Activated CD8-positive, alpha-beta memory T cell treated with anti-CD3 and anti-CD28 coated beads for 4 hours (primary cell): ENCODE measurements at regions not wholly inside any gene's neighbourhood (a gene's known extent, or its start where the extent isn't known, plus 50 kb on each side); places are given as distances from the start of the nearest gene placed in this dataset.

Experiments
- DNase-seq, 2 donors: peaks; one replicate each; pipeline ENCODE4 v3.0.0-alpha.2; 2020; ENCODE audit warnings: low read depth in 2 of 2

- no peak for DNase-seq
Observed at GRCh38 chr22:48569476-48570233, 1258.0 kb downstream of the BRD1 start.

- DNase-seq, result no peak
Observed at GRCh38 chr22:48568736-48569330, 1258.8 kb downstream of the BRD1 start.

- DNase-seq, result no peak
Observed at GRCh38 chr22:48567213-48567975, 1260.3 kb downstream of the BRD1 start.

- no peak for DNase-seq
Observed at GRCh38 chr22:48566741-48567140, 1260.9 kb downstream of the BRD1 start.

- no peak for DNase-seq
Observed at GRCh38 chr22:48565901-48566501, 1261.7 kb downstream of the BRD1 start.

- DNase-seq, result no peak
Observed at GRCh38 chr22:48564995-48565394, 1262.7 kb downstream of the BRD1 start.

- DNase-seq, result no peak
Observed at GRCh38 chr22:48563966-48564330, 1263.7 kb downstream of the BRD1 start.

- no peak for DNase-seq
Observed at GRCh38 chr22:48563118-48563965, 1264.3 kb downstream of the BRD1 start.

GRCh38 chr22:48561676-48562075 lies 1266.0 kb downstream of the BRD1 start:
- DNase-seq, result no peak

- DNase-seq, result no peak
Observed at GRCh38 chr22:48560836-48561235, 1266.8 kb downstream of the BRD1 start.

GRCh38 chr22:48560389-48560751 lies 1267.3 kb downstream of the BRD1 start:
- DNase-seq, result no peak

GRCh38 chr22:48559647-48560388 lies 1267.9 kb downstream of the BRD1 start:
- no peak for DNase-seq

- no peak for DNase-seq
Observed at GRCh38 chr22:48558606-48559402, 1268.9 kb downstream of the BRD1 start.

- DNase-seq, result no peak
Observed at GRCh38 chr22:48558016-48558415, 1269.7 kb downstream of the BRD1 start.

GRCh38 chr22:48557473-48557872 lies 1270.2 kb downstream of the BRD1 start:
- DNase-seq, result no peak

- DNase-seq, result no peak
Observed at GRCh38 chr22:48556751-48557150, 1270.9 kb downstream of the BRD1 start.

GRCh38 chr22:48556222-48556621 lies 1271.5 kb downstream of the BRD1 start:
- no peak for DNase-seq

GRCh38 chr22:48555606-48556005 lies 1272.1 kb downstream of the BRD1 start:
- no peak for DNase-seq

GRCh38 chr22:48554893-48555572 lies 1272.6 kb downstream of the BRD1 start:
- no peak for DNase-seq
